K562 (cell line): ENCODE measurements at regions not wholly inside any gene's neighbourhood (a gene's known extent, or its start where the extent isn't known, plus 50 kb on each side); places are given as distances from the start of the nearest gene placed in this dataset.

Experiments
- CC2D1A ChIP-seq: fragments of 450-650 bp; IDR thresholded peaks from 2 replicates; pipeline ENCODE4 v1.6.1; 2017; ENCODE audit warnings: mild to moderate bottlenecking
- CTBP1 ChIP-seq: fragments of 450-650 bp; IDR thresholded peaks from 2 replicates; pipeline ENCODE4 v1.6.1; 2016; ENCODE audit warnings: borderline replicate concordance
- JUND ChIP-seq, 2 experiments: IDR thresholded peaks; 2 replicates in 1 of 2; 3 replicates in 1 of 2; pipeline ENCODE4 v1.6.1; 2011; ENCODE audit warnings: borderline replicate concordance in 2 of 2, low read depth in 2 of 2, low read length in 2 of 2, improper control_type of control experiment in 1 of 2, missing biosample characterization in 1 of 2, missing genetic modification characterization in 1 of 2, missing genetic modification reagents in 1 of 2
- MBD2 ChIP-seq: sonication (generic); IDR thresholded peaks from 2 replicates; pipeline ENCODE4 v1.6.1; 2016; ENCODE audit warnings: low read depth, borderline replicate concordance
- MLLT1 ChIP-seq, 2 experiments: fragments of 450-650 bp; IDR thresholded peaks; 2 replicates each; pipeline ENCODE4 v1.6.1; 2016
- RAD21 ChIP-seq, 2 experiments: fragments of 250-450 bp in 1 of 2; fragments of 450-650 bp in 1 of 2; sonication (Bioruptor Pico) in 1 of 2; formaldehyde crosslinking in 1 of 2; IDR thresholded peaks in 1 of 2; conservative IDR thresholded peaks in 1 of 2; 2 replicates each; pipeline versions ENCODE4 v1.4.0 to v1.8.0; 2020 to 2022; ENCODE audit warnings: mild to moderate bottlenecking in 2 of 2, moderate library complexity in 1 of 2
- TEAD2 ChIP-seq: fragments of 450-650 bp; IDR thresholded peaks from 2 replicates; pipeline ENCODE4 v1.6.1; 2016; ENCODE audit warnings: missing genetic modification characterization, control low read depth, missing compliant biosample characterization
- TOE1 ChIP-seq, 2 experiments: fragments of 450-650 bp in 1 of 2; sonication (generic) in 1 of 2; formaldehyde crosslinking in 1 of 2; IDR thresholded peaks; 2 replicates each; pipeline versions ENCODE4 v1.7.1 to v1.8.0; 2016 to 2022; ENCODE audit warnings: borderline replicate concordance in 2 of 2, mild to moderate bottlenecking in 2 of 2, antibody characterized with exemption in 1 of 2, inconsistent platforms in 1 of 2, low read depth in 1 of 2, missing genetic modification reagents in 1 of 2, moderate library complexity in 1 of 2
- ZNF143 ChIP-seq: sonication (generic); formaldehyde crosslinking; IDR thresholded peaks from 2 replicates; pipeline ENCODE4 v1.9.0; 2022; ENCODE audit warnings: mild to moderate bottlenecking, missing genetic modification reagents
- ZNF280B ChIP-seq: fragments of 250-450 bp; sonication (Bioruptor Pico); IDR thresholded peaks from 2 replicates; pipeline ENCODE4 v1.5.1; 2021; ENCODE audit warnings: mild to moderate bottlenecking
- ZNF316 ChIP-seq: fragments of 450-650 bp; IDR thresholded peaks from 2 replicates; pipeline ENCODE4 v1.6.1; 2016
- ZNF395 ChIP-seq: fragments of 200-800 bp; sonication (Bioruptor generic); IDR thresholded peaks from 2 replicates; pipeline ENCODE4 v1.6.1; 2017; ENCODE audit warnings: missing genetic modification characterization, missing compliant biosample characterization
- ZNF589 ChIP-seq: fragments of 200-800 bp; sonication (Bioruptor generic); IDR thresholded peaks from 2 replicates; pipeline ENCODE4 v1.6.1; 2016; ENCODE audit warnings: low read depth, missing genetic modification characterization, missing compliant biosample characterization
- TF ChIP-seq, protein P1 (sequence below): fragments of 450-650 bp; IDR thresholded peaks from 2 replicates; pipeline ENCODE4 v1.6.1; 2017; ENCODE audit warnings: antibody characterized with exemption, mild to moderate bottlenecking
- TF ChIP-seq, protein P2 (sequence below): fragments of 450-650 bp; IDR thresholded peaks from 2 replicates; pipeline ENCODE4 v1.6.1; 2016; ENCODE audit warnings: low read depth, mild to moderate bottlenecking, moderate library complexity

GRCh38 chr2:217105733-217106649 lies 246.1 kb upstream of the TNP1 start (continued):
- TF ChIP-seq MLLT1 (IDR thresholded peaks at IDR 0.05) (peak in 1 of 2 experiments; percentile 22; a peak in 1 of 4 replicates), JUND (IDR thresholded peaks at IDR 0.05; ENCODE audit: borderline replicate concordance, low read depth, low read length) (peak; percentile 77), JUND (tag; IDR thresholded peaks at IDR 0.05; ENCODE audit: borderline replicate concordance, low read depth, low read length) (peak; percentile 36; the same call in 2 of the 3 replicates), ZNF395 (CRISPR knock-in tag) (peak; percentile 67; the same call in 1 of the 2 replicates), MBD2 (no peak), CC2D1A (0 out of 2 replicates have a peak, but pooled peaks have one; percentile 19), TEAD2 (tag) (0 out of 2 replicates have a peak, but pooled peaks have one; percentile 6), TOE1 (IDR thresholded peaks at IDR 0.05; ENCODE audit: borderline replicate concordance) (0 out of 2 replicates have a peak, but pooled peaks have one; percentile 50), TOE1 (CRISPR knock-in tag; IDR thresholded peaks at IDR 0.05; ENCODE audit: borderline replicate concordance, low read depth) (no peak), RAD21 (CRISPR knock-in tag; conservative IDR thresholded peaks at IDR 0.05 in 1 of 2, IDR thresholded peaks at IDR 0.05 in 1 of 2) (no peak), ZNF143 (no peak), ZNF280B (CRISPR knock-in tag) (no peak), CTBP1 (0 out of 2 replicates have a peak, but pooled peaks have one; percentile 26), ZNF316 (0 out of 2 replicates have a peak, but pooled peaks have one; percentile 22), ZNF589 (CRISPR knock-in tag) (0 out of 2 replicates have a peak, but pooled peaks have one; percentile 60)
- TF ChIP-seq, protein P1, sequence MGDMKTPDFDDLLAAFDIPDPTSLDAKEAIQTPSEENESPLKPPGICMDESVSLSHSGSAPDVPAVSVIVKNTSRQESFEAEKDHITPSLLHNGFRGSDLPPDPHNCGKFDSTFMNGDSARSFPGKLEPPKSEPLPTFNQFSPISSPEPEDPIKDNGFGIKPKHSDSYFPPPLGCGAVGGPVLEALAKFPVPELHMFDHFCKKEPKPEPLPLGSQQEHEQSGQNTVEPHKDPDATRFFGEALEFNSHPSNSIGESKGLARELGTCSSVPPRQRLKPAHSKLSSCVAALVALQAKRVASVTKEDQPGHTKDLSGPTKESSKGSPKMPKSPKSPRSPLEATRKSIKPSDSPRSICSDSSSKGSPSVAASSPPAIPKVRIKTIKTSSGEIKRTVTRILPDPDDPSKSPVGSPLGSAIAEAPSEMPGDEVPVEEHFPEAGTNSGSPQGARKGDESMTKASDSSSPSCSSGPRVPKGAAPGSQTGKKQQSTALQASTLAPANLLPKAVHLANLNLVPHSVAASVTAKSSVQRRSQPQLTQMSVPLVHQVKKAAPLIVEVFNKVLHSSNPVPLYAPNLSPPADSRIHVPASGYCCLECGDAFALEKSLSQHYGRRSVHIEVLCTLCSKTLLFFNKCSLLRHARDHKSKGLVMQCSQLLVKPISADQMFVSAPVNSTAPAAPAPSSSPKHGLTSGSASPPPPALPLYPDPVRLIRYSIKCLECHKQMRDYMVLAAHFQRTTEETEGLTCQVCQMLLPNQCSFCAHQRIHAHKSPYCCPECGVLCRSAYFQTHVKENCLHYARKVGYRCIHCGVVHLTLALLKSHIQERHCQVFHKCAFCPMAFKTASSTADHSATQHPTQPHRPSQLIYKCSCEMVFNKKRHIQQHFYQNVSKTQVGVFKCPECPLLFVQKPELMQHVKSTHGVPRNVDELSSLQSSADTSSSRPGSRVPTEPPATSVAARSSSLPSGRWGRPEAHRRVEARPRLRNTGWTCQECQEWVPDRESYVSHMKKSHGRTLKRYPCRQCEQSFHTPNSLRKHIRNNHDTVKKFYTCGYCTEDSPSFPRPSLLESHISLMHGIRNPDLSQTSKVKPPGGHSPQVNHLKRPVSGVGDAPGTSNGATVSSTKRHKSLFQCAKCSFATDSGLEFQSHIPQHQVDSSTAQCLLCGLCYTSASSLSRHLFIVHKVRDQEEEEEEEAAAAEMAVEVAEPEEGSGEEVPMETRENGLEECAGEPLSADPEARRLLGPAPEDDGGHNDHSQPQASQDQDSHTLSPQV, result peak; percentile 75
- TF ChIP-seq, protein P2, sequence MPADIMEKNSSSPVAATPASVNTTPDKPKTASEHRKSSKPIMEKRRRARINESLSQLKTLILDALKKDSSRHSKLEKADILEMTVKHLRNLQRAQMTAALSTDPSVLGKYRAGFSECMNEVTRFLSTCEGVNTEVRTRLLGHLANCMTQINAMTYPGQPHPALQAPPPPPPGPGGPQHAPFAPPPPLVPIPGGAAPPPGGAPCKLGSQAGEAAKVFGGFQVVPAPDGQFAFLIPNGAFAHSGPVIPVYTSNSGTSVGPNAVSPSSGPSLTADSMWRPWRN, result no peak
